DND-41 (cell line): ENCODE measurements at regions not wholly inside any gene's neighbourhood (a gene's known extent, or its start where the extent isn't known, plus 50 kb on each side); places are given as distances from the start of the nearest gene placed in this dataset.

ENCODE experiments used
- CTCF ChIP-seq: IDR thresholded peaks from 2 replicates; pipeline ENCODE4 v1.5.1; 2012; ENCODE audit warnings: borderline replicate concordance, low read length, moderate library complexity, mild to moderate bottlenecking; ENCODE audit not compliant: poor library complexity, severe bottlenecking; ENCODE audit errors: extremely low read depth
- EZH2 ChIP-seq: IDR thresholded peaks from 3 replicates; pipeline ENCODE4 v1.6.1; 2012; ENCODE audit warnings: borderline replicate concordance, low read depth, mild to moderate bottlenecking, moderate library complexity, low read length, inconsistent platforms; ENCODE audit not compliant: severe bottlenecking

- TF ChIP-seq CTCF = no peak
- TF ChIP-seq EZH2 = no peak
These were observed 207.4 kb upstream of the EEA1 start for GRCh38 chr12:93136253-93137055.
